Stimulated activated naive CD8-positive, alpha-beta T cell treated with anti-CD3 and anti-CD28 coated beads, Interleukin-15, amount 100 ng/mL, for 72 hours (primary cell): ENCODE measurements at regions not wholly inside any gene's neighbourhood (a gene's known extent, or its start where the extent isn't known, plus 50 kb on each side); places are given as distances from the start of the nearest gene placed in this dataset.

Experiments
- ATAC-seq: fragments of 150-1000 bp; cut with Tn5 transposase; 2 replicates; pipeline ENCODE4 v1.10.0; 2021; ENCODE audit warnings: mild to moderate bottlenecking, moderate library complexity
- DNase-seq, 2 donors: peaks; one replicate each; pipeline ENCODE4 v3.0.0; 2021 to 2022
- H3K27ac Mint-ChIP-seq, 2 donors: one replicate each; pipeline ENCODE4 v1.8.0; 2022; ENCODE audit warnings: mild to moderate bottlenecking in 2 of 2, mixed read lengths in 2 of 2, moderate library complexity in 2 of 2
- H3K27me3 Mint-ChIP-seq: one replicate; pipeline ENCODE4 v1.8.0; 2022; ENCODE audit warnings: mixed read lengths
- H3K4me1 Mint-ChIP-seq: one replicate; pipeline ENCODE4 v1.8.0; 2022; ENCODE audit warnings: mild to moderate bottlenecking, mixed read lengths
- H3K4me3 Mint-ChIP-seq, 2 donors: one replicate each; pipeline ENCODE4 v1.8.0; 2022; ENCODE audit warnings: mild to moderate bottlenecking in 2 of 2, mixed read lengths in 2 of 2, moderate library complexity in 1 of 2
- H3K9me3 Mint-ChIP-seq, 2 donors: one replicate each; pipeline ENCODE4 v1.8.0; 2022; ENCODE audit warnings: mixed read lengths in 2 of 2

- H3K27ac Mint-ChIP-seq: peak overlapping the region in 1 of 2 donors; percentile 53
- H3K4me3 Mint-ChIP-seq: no peak overlapping the region
- no peaks in the 10 kb centered on the region for H3K9me3 Mint-ChIP-seq
- peaks cover 21% of the 10 kb centered on the region for H3K4me1 Mint-ChIP-seq
- ATAC-seq (no peak), DNase-seq (no peak)
- H3K27me3 Mint-ChIP-seq: peaks cover 32% of the 10 kb centered on the region
Observed at GRCh38 chr22:44549701-44550100, 51.7 kb upstream of the RTL6 start.

GRCh38 chr22:44548981-44549380 is 50.9 kb upstream of the RTL6 start:
- H3K4me3 Mint-ChIP-seq: no peak overlapping the region
- ATAC-seq (no peak), DNase-seq (no peak)
- peaks cover 32% of the 10 kb centered on the region for H3K27me3 Mint-ChIP-seq
- no peaks in the 10 kb centered on the region for H3K9me3 Mint-ChIP-seq
- H3K4me1 Mint-ChIP-seq: peaks cover 28% of the 10 kb centered on the region
- no peak overlapping the region for H3K27ac Mint-ChIP-seq
